ENCODE measurements at regions not wholly inside any gene's neighbourhood (a gene's known extent, or its start where the extent isn't known, plus 50 kb on each side); places are given as distances from the start of the nearest gene placed in this dataset.

DNA sequence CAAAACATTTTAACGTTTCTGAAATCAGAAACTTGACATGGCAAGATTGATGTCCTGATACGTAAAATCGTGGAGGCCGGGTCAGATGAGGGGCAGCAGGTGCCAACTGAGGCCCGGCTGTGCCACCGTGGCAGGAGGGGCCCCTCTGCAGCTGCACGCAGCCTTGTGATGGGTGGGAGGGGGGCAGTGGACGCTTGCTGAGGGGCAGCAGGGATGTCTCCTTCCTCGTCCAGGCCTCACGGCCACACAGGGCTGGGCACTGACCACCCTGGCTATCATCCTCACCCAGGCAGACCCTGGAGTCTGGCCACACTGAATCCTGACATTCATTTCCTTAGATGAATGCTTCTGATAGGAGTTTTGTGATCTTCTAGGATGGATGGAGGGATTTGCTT is 114.7 kb downstream of the ERMARD start (continued):
- TF ChIP-seq, protein P1, sequence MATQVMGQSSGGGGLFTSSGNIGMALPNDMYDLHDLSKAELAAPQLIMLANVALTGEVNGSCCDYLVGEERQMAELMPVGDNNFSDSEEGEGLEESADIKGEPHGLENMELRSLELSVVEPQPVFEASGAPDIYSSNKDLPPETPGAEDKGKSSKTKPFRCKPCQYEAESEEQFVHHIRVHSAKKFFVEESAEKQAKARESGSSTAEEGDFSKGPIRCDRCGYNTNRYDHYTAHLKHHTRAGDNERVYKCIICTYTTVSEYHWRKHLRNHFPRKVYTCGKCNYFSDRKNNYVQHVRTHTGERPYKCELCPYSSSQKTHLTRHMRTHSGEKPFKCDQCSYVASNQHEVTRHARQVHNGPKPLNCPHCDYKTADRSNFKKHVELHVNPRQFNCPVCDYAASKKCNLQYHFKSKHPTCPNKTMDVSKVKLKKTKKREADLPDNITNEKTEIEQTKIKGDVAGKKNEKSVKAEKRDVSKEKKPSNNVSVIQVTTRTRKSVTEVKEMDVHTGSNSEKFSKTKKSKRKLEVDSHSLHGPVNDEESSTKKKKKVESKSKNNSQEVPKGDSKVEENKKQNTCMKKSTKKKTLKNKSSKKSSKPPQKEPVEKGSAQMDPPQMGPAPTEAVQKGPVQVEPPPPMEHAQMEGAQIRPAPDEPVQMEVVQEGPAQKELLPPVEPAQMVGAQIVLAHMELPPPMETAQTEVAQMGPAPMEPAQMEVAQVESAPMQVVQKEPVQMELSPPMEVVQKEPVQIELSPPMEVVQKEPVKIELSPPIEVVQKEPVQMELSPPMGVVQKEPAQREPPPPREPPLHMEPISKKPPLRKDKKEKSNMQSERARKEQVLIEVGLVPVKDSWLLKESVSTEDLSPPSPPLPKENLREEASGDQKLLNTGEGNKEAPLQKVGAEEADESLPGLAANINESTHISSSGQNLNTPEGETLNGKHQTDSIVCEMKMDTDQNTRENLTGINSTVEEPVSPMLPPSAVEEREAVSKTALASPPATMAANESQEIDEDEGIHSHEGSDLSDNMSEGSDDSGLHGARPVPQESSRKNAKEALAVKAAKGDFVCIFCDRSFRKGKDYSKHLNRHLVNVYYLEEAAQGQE (IDR thresholded peaks at IDR 0.05; ENCODE audit: low read depth, low read length), result no peak
- no peak for TF ChIP-seq SMC3 (IDR thresholded peaks at IDR 0.05; ENCODE audit: low read depth, low read length)
- TF ChIP-seq POLR2AphosphoS5 (IDR thresholded peaks at IDR 0.05; ENCODE audit: low read depth, low read length), result no peak
- TF ChIP-seq RAD21 (IDR thresholded peaks at IDR 0.05; ENCODE audit: low read length), result no peak
- TF ChIP-seq YY1 (IDR thresholded peaks at IDR 0.05; ENCODE audit: low read depth), result no peak
- TF ChIP-seq MEF2A (IDR thresholded peaks at IDR 0.05; ENCODE audit: borderline replicate concordance, low read depth), result no peak
- TF ChIP-seq, protein P2, sequence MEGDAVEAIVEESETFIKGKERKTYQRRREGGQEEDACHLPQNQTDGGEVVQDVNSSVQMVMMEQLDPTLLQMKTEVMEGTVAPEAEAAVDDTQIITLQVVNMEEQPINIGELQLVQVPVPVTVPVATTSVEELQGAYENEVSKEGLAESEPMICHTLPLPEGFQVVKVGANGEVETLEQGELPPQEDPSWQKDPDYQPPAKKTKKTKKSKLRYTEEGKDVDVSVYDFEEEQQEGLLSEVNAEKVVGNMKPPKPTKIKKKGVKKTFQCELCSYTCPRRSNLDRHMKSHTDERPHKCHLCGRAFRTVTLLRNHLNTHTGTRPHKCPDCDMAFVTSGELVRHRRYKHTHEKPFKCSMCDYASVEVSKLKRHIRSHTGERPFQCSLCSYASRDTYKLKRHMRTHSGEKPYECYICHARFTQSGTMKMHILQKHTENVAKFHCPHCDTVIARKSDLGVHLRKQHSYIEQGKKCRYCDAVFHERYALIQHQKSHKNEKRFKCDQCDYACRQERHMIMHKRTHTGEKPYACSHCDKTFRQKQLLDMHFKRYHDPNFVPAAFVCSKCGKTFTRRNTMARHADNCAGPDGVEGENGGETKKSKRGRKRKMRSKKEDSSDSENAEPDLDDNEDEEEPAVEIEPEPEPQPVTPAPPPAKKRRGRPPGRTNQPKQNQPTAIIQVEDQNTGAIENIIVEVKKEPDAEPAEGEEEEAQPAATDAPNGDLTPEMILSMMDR (IDR thresholded peaks at IDR 0.05), result no peak

DNA sequence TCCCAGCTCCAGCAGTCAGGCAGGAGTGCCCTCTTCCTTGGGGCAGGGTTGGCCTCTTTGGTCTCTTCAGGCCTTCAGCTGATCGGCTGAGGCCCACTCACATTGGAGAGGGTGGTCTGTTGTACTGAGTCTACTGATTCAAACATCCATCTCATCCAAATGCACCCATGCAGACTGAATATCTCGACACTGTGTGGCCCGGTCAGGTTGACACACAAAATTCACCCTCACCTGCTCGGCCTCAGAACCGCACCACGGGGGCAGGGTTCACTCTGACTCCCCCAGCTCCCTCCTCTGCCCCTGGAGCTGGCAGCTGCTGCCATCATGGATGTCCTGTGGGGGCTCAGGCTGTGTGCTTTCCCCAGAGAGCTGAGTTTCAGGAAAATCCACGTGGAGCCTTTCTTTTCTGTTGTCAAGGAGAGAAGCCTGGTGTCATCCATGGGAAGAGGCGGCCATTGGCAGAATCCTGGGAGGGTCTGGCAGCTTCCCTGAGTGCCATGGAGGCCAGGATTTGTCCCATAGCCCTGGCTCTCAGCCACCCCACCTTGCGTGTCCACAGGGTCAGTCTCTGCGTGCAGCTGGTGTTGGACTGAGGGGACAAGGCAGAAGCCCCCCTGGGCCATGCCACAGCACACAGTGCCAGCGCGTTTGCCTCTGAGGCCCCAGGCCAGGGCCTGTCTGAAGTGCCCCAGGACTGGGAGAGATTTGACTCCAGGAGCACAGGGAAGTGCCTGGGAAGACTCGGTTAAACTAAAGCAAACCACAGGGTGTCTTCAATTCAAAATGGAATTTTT is 114.1 kb downstream of the ERMARD start:
- Histone ChIP-seq H3K36me3 (replicated peaks in 1 of 2; ENCODE audit: control insufficient read depth in 1 of 2, insufficient read depth in 2 of 2, low read length in 1 of 2) (no peaks in the 10 kb centered on the region), H3K9ac (no peak overlapping the region), H3K9me2 (no peaks in the 10 kb centered on the region), H3K27ac (ENCODE audit: low read depth in 2 of 2, low read length in 1 of 2) (no peak overlapping the region), H2AFZ (ENCODE audit: low read depth) (no peak overlapping the region), H3K4me2 (no peak overlapping the region), H3K9me3 (no peaks in the 10 kb centered on the region), H3F3A (replicated peaks; ENCODE audit: insufficient read depth) (no peaks in the 10 kb centered on the region), H3K79me2 (ENCODE audit: insufficient read depth) (no peaks in the 10 kb centered on the region), H3K27me3 (ENCODE audit: insufficient read depth) (no peaks in the 10 kb centered on the region), H4K20me1 (ENCODE audit: insufficient read depth) (no peaks in the 10 kb centered on the region), H3K4me1 (ENCODE audit: control insufficient read depth in 1 of 2, insufficient read depth in 2 of 2, low read depth in 1 of 2, low read length in 1 of 2) (no peaks in the 10 kb centered on the region; a peak in 1 of 4 replicates), H3K4me3 (ENCODE audit: low read depth in 2 of 2, low read length in 1 of 2) (no peak overlapping the region)
- DNase-seq, result no peak
- POLR2A ChIA-PET, result no interaction called here
- WGBS (ENCODE audit: low lambda C conversion rate), result 46% methylated on average over 12 of the region's 13 CpGs
- CTCF ChIA-PET, result interaction anchor here (1.3 kb wide), 1 partner anchor 34 kb away, joined by 6 read pairs; no protein-coding TSS in a partner anchor
- TF ChIP-seq TCF12 (IDR thresholded peaks at IDR 0.05), result no peak
- TF ChIP-seq, protein P3, sequence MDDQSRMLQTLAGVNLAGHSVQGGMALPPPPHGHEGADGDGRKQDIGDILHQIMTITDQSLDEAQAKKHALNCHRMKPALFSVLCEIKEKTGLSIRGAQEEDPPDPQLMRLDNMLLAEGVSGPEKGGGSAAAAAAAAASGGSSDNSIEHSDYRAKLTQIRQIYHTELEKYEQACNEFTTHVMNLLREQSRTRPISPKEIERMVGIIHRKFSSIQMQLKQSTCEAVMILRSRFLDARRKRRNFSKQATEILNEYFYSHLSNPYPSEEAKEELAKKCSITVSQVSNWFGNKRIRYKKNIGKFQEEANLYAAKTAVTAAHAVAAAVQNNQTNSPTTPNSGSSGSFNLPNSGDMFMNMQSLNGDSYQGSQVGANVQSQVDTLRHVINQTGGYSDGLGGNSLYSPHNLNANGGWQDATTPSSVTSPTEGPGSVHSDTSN (IDR thresholded peaks at IDR 0.05), result no peak
- no peak for TF ChIP-seq SMC3 (IDR thresholded peaks at IDR 0.05; ENCODE audit: low read depth, low read length)
- TF ChIP-seq CHD2 (IDR thresholded peaks at IDR 0.05; ENCODE audit: low read length, partially characterized antibody), result no peak
- no peak for TF ChIP-seq EP300 (IDR thresholded peaks at IDR 0.05; ENCODE audit: borderline replicate concordance in 1 of 2, low read depth in 1 of 2, low read length in 1 of 2)
- TF ChIP-seq, protein P4, sequence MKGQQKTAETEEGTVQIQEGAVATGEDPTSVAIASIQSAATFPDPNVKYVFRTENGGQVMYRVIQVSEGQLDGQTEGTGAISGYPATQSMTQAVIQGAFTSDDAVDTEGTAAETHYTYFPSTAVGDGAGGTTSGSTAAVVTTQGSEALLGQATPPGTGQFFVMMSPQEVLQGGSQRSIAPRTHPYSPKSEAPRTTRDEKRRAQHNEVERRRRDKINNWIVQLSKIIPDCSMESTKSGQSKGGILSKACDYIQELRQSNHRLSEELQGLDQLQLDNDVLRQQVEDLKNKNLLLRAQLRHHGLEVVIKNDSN (IDR thresholded peaks at IDR 0.05; ENCODE audit: borderline replicate concordance, low read depth), result no peak
- TF ChIP-seq, protein P2 (IDR thresholded peaks at IDR 0.05), result no peak
- TF ChIP-seq, protein P5, sequence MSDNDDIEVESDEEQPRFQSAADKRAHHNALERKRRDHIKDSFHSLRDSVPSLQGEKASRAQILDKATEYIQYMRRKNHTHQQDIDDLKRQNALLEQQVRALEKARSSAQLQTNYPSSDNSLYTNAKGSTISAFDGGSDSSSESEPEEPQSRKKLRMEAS (IDR thresholded peaks at IDR 0.05; ENCODE audit: low read depth), result no peak
- no peak for TF ChIP-seq EZH2phosphoT487 (IDR thresholded peaks at IDR 0.05; ENCODE audit: borderline replicate concordance, low read depth)
- no peak for TF ChIP-seq RFX5 (IDR thresholded peaks at IDR 0.05; ENCODE audit: low read length)
- TF ChIP-seq RAD21 (IDR thresholded peaks at IDR 0.05; ENCODE audit: low read length), result no peak
- TF ChIP-seq, protein P6, sequence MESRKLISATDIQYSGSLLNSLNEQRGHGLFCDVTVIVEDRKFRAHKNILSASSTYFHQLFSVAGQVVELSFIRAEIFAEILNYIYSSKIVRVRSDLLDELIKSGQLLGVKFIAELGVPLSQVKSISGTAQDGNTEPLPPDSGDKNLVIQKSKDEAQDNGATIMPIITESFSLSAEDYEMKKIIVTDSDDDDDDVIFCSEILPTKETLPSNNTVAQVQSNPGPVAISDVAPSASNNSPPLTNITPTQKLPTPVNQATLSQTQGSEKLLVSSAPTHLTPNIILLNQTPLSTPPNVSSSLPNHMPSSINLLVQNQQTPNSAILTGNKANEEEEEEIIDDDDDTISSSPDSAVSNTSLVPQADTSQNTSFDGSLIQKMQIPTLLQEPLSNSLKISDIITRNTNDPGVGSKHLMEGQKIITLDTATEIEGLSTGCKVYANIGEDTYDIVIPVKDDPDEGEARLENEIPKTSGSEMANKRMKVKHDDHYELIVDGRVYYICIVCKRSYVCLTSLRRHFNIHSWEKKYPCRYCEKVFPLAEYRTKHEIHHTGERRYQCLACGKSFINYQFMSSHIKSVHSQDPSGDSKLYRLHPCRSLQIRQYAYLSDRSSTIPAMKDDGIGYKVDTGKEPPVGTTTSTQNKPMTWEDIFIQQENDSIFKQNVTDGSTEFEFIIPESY (IDR thresholded peaks at IDR 0.05; ENCODE audit: borderline replicate concordance, low read depth), result no peak
- TF ChIP-seq RXRA (IDR thresholded peaks at IDR 0.05; ENCODE audit: borderline replicate concordance, low read depth), result no peak
- no peak for TF ChIP-seq FOXJ3 (CRISPR knock-in tag; IDR thresholded peaks at IDR 0.05)

All from SK-N-SH (cell line).